Panc1 (cell line): ENCODE measurements at regions not wholly inside any gene's neighbourhood (a gene's known extent, or its start where the extent isn't known, plus 50 kb on each side); places are given as distances from the start of the nearest gene placed in this dataset.

Experiments used
- ATAC-seq: fragments of 200-7000 bp; cut with Tn5 transposase; 2 replicates; pipeline ENCODE4 v1.9.1; 2020; ENCODE audit warnings: mild to moderate bottlenecking, moderate library complexity
- BruUV-seq: library from RNA; stranded (reverse); fragments of 400-500 nt; replicated peaks from 2 replicates; lab custom pipeline; 2021; lab: Mats Ljungman, UMichigan
- CTCF ChIA-PET: fragments of 300-600 bp; sonication (Branson Sonifier 250); formaldehyde crosslinking; loops from one replicate; lab custom pipeline; 2022; ENCODE audit warnings: antibody characterized with exemption; lab: Charles Lee
- POLR2A ChIA-PET: fragments of 300-600 bp; sonication (Branson Sonifier 250); formaldehyde crosslinking; loops from one replicate; lab custom pipeline; 2022; ENCODE audit warnings: antibody characterized with exemption; lab: Charles Lee
- DNase-seq: peaks from one replicate; pipeline ENCODE4 v3.0.0-alpha.2; 2010; ENCODE audit warnings: low read depth, low spot score
- H3K27ac ChIP-seq: 2 replicates; pipeline ENCODE4 v1.5.1; 2011; ENCODE audit warnings: mild to moderate bottlenecking, low read length, inconsistent platforms
- H3K27me3 ChIP-seq: fragments of 200-500 bp; sonication (Bioruptor generic); 2 replicates; pipeline ENCODE4 v1.6.0; 2014; ENCODE audit warnings: low read length, inconsistent platforms; ENCODE audit not compliant: control insufficient read depth, insufficient read depth
- H3K36me3 ChIP-seq: fragments of 200-500 bp; sonication (Bioruptor generic); 2 replicates; pipeline ENCODE4 v1.5.1; 2014; ENCODE audit warnings: inconsistent platforms, mild to moderate bottlenecking, low read length, moderate library complexity; ENCODE audit not compliant: control insufficient read depth, insufficient read depth
- H3K4me1 ChIP-seq: 2 replicates; pipeline ENCODE4 v1.5.1; 2011; ENCODE audit warnings: inconsistent platforms, mild to moderate bottlenecking, low read length, moderate library complexity; ENCODE audit not compliant: control insufficient read depth, insufficient read depth
- H3K4me3 ChIP-seq, 2 experiments: 2 replicates each; pipeline ENCODE4 v1.5.1; 2011 to 2012; ENCODE audit warnings: low read depth in 2 of 2, low read length in 2 of 2, mild to moderate bottlenecking in 2 of 2, inconsistent platforms in 1 of 2, moderate library complexity in 1 of 2
- H3K9me3 ChIP-seq: fragments of 200-500 bp; sonication (Bioruptor generic); 2 replicates; pipeline ENCODE4 v1.5.1; 2014; ENCODE audit warnings: low read depth, mild to moderate bottlenecking, inconsistent platforms, low read length, moderate library complexity; ENCODE audit not compliant: control insufficient read depth, insufficient read depth
- CTCF ChIP-seq: fragments of 450-650 bp; IDR thresholded peaks from 2 replicates; pipeline ENCODE4 v1.5.1; 2017; ENCODE audit warnings: mild to moderate bottlenecking
- POLR2AphosphoS5 ChIP-seq: IDR thresholded peaks from 2 replicates; pipeline ENCODE4 v1.6.1; 2012; ENCODE audit warnings: mild to moderate bottlenecking, low read depth, low read length, moderate library complexity
- REST ChIP-seq, 2 experiments: IDR thresholded peaks; 2 replicates each; pipeline ENCODE4 v1.6.1; 2011 to 2012; ENCODE audit warnings: low read depth in 2 of 2, control low read depth in 1 of 2, low read length in 1 of 2, mild to moderate bottlenecking in 1 of 2, moderate library complexity in 1 of 2; ENCODE audit not compliant: insufficient read depth in 1 of 2
- SIN3A ChIP-seq: IDR thresholded peaks from 2 replicates; pipeline ENCODE4 v1.6.1; 2012; ENCODE audit warnings: low read depth, mild to moderate bottlenecking, low read length, moderate library complexity, borderline replicate concordance; ENCODE audit not compliant: insufficient read depth
- TCF7L2 ChIP-seq: IDR thresholded peaks from 2 replicates; pipeline ENCODE4 v1.6.1; 2011; ENCODE audit warnings: mild to moderate bottlenecking, low read depth, low read length, inconsistent platforms
- in situ Hi-C: cut with HindIII; loops from 2 replicates; pipeline ENCODE4 v1.10.0; 2016; ENCODE audit warnings: low sequenced_read_pairs, low pct_unique_long_range_greater_than_20kb
- intact Hi-C: fragments of 100-400 bp; cut with micrococcal nuclease; formaldehyde crosslinking; loops from one replicate; pipeline ENCODE4 v1.10.0; 2022; ENCODE audit not compliant: unreplicated experiment

GRCh38 chr16:87060034-87060986 lies 256.9 kb downstream of the C16orf95 start:
- no peaks in the 10 kb centered on the region; the same call in 1 of the 2 replicates for H3K4me1 ChIP-seq
- intact Hi-C loops (no loop called here), in situ Hi-C loops (no loop called here)
- CTCF ChIA-PET: no interaction called here
- no peaks in the 10 kb centered on the region for H3K36me3 ChIP-seq
- POLR2A ChIA-PET: interaction anchor here (1.0 kb wide), 1 partner anchor 482 kb away, joined by 3 read pairs; the partner anchor contains the start of gene FOXL1
- H3K27me3 ChIP-seq: no peaks in the 10 kb centered on the region
- no peak overlapping the region for H3K27ac ChIP-seq
- DNase-seq: no peak
- TF ChIP-seq REST (IDR thresholded peaks at IDR 0.05; ENCODE audit: insufficient read depth in 1 of 2, low read depth in 2 of 2, low read length in 1 of 2): no peak
- no peak for TF ChIP-seq TCF7L2
- TF ChIP-seq POLR2AphosphoS5: no peak
- TF ChIP-seq SIN3A: no peak
- TF ChIP-seq CTCF: peak; percentile 25
- no peak overlapping the region for H3K4me3 ChIP-seq
- BruUV-seq: no TSS peak
- H3K9me3 ChIP-seq: no peaks in the 10 kb centered on the region
- no peak for ATAC-seq

- TF ChIP-seq TCF7L2 (no peak), SIN3A (no peak), CTCF (no peak), REST (IDR thresholded peaks at IDR 0.05; ENCODE audit: insufficient read depth in 1 of 2, low read depth in 2 of 2, low read length in 1 of 2) (no peak), POLR2AphosphoS5 (no peak)
- CTCF ChIA-PET: no interaction called here
Observed at GRCh38 chr16:87061243-87061920, 255.8 kb downstream of the C16orf95 start.

More at GRCh38 chr16:87061243-87061920, 255.8 kb downstream of the C16orf95 start:
- intact Hi-C loops: no loop called here
- no TSS peak for BruUV-seq
- no peak for ATAC-seq
- H3K4me3 ChIP-seq: no peak overlapping the region
- H3K9me3 ChIP-seq: no peaks in the 10 kb centered on the region
- no peaks in the 10 kb centered on the region; the same call in 1 of the 2 replicates for H3K4me1 ChIP-seq
- no peak for DNase-seq
- H3K27ac ChIP-seq: no peak overlapping the region
- POLR2A ChIA-PET: no interaction called here
- H3K27me3 ChIP-seq: no peaks in the 10 kb centered on the region
- no peaks in the 10 kb centered on the region for H3K36me3 ChIP-seq
- in situ Hi-C loops: no loop called here
